A204.1 (cell line): ENCODE measurements at regions not wholly inside any gene's neighbourhood (a gene's known extent, or its start where the extent isn't known, plus 50 kb on each side); places are given as distances from the start of the nearest gene placed in this dataset.

Source experiments
- FAIRE-seq: peaks from 2 replicates; lab custom pipeline; 2012; peaks lifted over from hg19 to GRCh38; lab: Jason Lieb, UNC

DNA sequence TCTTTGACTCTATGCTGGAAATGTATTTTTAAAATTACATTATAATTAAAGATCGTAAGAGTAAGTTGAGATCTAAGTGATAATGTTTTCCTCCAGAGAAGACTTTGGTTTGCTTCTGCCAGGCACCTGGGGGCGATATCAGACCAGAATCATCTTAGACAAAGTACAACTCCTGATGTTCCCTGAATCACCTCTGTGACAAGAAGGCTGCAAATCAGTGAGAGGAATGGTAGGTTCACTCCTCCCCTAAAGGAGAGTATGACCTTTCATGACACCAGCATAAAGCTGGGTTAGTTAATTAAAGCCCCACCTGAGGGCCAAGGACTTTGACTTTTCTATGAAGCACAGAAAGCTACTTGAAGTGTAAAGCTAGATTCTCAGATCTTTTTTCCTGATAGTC lies 114.4 kb upstream of the DTNA start:
- FAIRE-seq, result peak; percentile 83

DNA sequence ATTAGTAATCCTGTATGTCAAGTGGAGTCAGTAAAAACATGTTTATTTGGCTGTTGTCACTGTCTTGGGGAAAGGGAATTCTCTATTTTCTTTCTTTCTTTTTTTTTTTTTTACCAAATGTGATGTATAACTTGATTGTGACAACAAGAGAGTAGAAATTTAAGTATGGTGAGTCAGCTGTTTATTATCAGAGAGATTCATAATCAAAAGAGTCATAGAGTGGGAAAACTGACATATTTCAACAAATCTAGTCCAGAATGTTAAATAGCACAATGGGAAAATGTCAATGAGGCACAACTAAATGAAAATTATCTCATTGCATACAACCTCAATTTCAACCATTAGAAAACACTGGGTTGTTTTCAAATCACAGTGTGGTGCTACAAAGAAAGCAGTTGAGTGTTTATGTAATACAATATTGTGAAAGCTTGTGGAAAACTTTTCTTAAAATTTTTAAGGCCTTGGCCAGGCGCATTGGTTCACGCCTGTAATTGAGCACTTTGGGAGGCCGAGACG lies 111.9 kb upstream of the DTNA start:
- FAIRE-seq, result no peak

DNA sequence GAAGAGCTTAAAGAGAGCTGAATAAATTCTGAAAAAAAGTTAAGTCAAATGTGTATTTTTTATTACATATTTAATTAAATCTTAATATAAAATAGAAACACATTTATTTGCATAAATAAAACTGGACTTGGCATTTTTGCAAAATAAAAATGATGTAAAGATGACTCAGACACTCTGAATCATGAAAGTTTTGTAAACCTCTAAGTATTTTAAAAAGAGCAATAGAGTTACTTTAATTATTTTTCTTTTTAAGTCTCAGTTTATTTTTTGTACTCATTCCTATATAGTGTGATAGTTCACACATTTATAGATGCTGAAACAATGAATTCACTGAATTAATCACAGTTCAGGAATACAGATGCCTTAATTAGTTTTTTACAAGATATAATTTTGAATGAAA lies 109.9 kb upstream of the DTNA start:
- FAIRE-seq, result peak; percentile 52

DNA sequence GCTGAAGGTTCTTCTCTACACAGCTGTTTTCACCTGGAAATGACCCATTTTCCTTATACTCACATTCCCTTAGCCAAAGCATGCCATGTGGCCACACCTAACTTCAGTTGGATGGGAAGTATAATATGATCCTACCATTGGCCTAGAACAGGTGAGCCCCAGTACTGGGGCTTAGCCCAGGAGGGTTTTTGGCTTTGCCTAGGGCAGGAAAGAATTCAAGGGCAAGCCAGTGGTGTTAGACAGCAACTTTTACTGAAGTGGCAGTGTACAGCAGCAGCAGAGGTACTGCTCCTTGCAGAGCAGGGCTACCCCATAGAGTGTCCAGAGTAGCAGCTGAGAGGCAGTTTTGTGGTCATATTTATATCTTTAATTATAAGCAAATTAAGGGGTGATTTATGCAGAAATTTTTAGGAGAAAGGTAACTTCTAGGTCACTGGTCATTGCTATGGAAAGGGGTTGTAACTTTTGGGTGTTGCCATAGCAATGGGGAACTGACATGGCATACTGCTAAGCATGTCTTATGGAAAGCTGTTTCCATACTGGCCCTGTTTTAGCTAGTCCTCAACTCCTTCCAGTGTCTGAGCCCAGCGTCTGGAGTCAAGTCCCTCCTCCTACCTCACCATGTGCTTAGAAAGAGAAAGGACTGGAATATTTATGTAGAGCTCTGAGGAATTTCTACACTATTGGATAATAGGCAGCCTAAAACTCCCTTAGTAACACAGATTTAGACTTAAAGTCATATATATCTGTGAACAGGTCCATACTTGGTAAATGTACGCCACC lies 109.0 kb upstream of the DTNA start:
- FAIRE-seq, result no peak

DNA sequence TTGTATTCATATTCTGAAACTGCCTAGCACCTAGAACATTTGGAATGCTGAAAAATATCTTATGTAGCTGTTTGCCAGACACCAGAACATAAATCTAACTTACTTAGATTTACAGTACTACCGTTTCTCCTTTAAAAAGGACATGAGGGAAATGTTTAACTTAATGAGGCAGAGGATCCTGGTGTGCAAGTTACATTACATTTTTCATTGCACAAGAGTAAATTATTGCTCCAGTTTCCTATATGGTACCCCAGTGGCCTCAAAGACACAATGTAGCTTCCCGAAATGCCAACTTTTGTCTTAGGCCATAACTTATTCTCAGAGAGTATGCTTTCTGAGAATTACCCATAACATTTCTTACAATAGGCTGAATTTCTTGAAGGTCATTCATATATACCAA lies 105.5 kb upstream of the DTNA start:
- FAIRE-seq, result no peak

DNA sequence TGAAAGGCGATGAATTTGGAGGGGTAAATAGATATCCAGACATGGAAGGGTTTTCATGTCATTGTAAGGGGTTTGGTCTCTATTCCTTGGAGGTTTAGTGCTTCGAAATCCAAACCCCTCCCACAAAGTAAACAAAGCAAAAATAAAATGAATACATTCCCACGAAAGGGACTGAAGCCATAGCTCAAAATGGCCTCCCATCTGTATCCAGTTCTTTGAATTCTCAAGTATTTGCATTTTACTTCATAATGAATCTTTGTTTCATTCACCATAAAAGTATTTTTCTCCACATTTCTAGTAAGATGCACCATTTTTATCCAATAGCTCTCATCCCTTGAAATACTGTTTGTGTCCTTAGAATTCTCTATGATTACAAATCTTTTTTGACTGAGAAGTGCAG lies 103.2 kb upstream of the DTNA start:
- no peak for FAIRE-seq

DNA sequence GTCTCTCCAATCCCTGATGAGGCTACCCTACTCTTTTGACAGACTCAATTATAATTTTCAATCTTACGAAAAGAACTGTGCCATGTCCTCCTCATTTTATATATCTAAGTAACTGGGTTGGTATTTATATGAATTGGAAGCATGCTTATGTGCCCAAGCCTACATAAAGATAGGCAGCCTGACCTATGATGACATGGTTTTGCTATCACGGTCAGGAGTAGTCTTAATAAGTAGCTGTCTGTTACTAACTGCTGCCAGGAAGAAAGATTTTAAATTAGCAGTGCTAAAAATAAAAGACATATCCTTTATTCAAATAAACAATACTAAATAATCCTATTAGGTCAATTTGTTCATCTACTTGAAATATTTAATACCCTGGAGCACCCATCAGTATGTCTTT lies 102.0 kb upstream of the DTNA start:
- no peak for FAIRE-seq

DNA sequence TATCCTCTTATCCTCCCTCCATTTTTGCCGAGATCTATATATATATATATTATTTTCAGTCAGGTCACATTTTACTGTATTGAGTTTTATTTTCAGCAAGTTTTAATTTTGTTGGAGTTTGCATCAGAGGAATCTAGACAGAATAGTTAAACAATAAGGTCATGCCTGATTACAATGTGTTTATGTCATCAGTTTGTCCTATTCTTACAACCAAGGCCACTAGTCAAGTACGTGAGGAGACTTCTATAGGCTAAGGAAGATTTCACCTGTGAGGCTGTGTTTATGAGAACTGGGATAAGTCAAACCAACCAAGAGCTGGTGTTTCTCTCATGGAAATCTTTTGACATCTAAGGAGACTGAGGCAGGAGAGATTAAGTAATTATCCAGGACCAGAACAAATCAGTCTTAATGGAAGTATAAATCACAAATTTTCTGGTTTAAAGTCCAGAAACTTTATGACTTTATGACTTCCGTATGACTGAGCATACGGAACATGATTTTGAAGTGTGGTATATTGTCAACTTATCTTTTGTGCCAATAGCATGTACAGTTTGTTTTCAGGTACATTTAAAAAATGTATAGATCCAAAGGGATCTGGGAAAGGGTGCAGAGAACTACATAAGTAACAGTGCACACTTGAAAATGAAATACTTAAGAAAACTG lies 100.0 kb upstream of the DTNA start:
- no peak for FAIRE-seq

DNA sequence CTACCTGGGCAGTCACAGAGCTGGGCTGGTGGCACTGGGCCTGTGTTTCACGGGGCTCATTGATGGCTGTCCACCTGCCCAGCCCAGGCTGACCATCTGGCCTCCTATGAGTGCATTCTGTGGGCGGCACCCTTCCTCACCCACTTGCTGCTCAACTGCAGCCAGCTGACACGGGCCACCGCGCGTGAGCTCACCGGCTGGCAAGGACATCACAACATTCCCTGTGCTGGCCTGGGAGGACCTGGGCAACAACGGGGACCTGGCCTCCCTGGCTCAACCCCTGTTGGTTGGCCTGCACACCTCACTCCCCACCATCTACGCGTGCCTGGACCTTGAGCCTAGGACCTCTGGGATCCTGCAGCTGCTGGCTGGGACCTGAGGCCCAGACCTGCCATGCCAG lies 98.2 kb upstream of the DTNA start:
- FAIRE-seq, result no peak

DNA sequence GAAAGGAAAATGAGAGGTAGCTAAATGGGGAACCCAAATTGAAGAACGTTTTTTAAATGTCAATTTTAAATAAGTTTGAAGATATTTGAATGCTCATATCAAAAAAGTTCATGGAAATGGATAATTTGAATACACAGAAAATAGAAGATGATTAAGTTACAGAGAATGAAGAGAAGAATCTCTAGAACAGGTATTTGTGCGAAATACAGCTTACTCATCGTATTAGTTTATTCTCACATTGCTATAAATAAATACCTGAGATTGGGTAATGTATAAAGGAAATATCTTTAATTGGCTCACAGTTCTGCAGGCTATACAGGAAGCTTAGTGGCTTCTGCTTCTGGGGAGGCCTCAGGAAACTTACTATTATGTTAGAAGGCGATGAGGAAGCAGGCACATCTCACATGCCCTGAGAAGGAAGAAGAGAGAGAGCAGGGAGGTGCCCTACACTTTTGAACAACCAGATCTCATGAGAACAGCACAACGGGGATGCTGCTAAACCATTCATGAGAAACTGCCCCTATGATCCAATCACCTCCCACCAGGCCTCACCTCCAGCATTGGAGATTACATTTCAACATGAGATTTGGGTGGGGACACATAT lies 89.7 kb upstream of the DTNA start:
- no peak for FAIRE-seq

DNA sequence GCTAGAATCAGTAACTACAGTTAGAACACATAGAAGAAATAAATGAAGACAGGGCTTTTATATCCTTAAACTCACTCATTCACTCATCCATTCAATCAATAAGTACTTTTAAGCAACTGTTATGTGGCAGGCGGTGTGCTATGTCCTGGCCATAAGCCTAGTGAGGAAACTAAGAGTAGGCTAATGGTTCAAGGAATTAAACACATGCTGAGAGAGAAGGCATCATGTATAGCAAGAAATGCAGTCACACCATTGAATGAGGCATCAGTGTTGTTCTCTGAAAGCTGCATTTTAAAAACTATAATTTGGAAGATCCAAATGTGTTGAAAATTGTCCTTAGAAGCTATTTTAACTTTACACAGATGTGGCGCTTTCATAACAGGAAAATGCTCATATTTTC lies 86.5 kb upstream of the DTNA start:
- FAIRE-seq, result no peak

DNA sequence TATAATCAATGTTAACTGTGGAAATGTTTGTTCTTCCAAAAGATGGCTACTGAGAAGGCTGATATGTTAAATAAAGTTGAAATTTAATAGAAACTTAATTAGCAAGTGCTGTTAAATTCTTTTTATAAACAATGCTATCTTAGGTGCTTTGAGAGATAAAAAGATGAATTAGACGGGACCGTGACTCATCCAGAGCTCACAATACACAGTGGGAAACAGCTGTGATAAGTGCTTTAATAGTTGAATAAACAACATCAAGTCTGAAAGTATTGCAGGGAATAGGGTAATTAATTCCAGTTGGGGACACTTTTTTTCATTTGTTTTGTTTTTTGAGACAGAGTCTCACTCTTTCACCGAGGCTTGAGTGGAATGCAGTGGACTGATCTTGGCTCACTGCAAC lies 85.5 kb upstream of the DTNA start:
- FAIRE-seq, result no peak

DNA sequence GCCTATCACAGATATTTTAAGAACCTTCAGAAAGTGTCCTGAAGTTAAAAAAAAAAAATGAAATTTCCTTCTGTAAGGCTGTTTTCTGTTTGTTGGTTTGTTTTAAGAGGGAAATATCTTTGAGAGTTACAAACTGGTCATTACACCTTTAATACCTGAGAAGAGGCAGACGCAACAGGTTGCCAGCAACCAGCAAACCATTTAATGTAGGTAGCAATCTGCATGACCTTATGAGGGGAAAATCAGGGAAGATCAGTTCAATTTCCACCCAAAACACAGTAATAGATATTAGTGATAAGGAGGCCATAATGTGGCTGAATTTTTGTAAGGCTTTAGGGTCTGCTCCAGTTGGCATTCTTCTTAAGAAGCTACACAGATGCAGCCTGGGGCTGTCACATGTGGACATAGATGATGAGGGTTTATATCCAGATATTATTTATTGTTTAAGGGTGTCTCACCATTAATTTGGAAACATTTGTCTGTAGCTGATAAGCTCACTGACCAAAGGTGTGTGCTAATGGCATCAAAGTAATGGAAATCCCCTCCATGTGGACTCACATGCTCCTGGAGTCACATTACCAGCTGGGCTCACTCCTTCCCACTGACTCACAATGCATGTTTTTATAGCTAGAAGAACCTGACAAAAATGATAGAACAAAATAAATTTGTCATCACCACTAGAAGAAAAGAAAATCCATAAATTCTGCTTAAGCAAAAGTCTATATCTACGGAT lies 83.5 kb upstream of the DTNA start:
- no peak for FAIRE-seq

DNA sequence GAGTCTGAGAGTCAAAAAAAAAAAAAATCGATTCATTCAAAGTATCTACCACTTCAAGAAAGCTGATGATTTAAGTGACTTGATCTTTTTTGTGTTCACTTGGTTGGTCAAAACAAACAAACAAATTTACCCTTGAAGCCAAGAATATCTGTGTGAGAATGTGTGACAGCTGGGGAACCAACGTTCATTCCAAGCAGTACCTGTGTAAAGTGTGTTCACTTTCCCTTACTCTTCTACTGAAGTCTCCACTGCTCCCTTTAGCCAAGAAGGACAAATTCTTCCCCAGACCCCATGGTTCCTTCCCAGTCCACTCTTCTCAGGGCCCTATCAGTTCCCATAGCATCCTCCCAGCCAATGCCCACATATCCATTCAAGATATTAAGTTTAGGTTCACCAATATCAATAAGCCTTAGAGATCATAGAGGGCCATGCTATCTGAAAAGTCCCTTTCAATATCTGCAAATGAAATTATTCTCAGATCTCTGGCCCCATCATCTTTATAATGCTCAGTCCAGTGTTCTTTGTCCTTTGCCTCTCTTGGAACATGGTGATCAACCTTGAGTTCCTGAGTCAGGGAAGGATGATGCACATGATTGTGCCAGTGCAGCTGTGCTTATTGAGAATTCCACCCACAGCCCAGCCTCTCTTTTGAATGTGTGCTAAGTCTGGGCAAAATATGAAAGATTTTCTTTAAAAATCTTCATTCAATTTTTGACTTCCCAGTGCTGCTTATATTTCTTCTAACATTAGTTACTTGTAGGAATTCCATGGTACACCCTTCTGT lies 82.8 kb upstream of the DTNA start:
- FAIRE-seq, result no peak

DNA sequence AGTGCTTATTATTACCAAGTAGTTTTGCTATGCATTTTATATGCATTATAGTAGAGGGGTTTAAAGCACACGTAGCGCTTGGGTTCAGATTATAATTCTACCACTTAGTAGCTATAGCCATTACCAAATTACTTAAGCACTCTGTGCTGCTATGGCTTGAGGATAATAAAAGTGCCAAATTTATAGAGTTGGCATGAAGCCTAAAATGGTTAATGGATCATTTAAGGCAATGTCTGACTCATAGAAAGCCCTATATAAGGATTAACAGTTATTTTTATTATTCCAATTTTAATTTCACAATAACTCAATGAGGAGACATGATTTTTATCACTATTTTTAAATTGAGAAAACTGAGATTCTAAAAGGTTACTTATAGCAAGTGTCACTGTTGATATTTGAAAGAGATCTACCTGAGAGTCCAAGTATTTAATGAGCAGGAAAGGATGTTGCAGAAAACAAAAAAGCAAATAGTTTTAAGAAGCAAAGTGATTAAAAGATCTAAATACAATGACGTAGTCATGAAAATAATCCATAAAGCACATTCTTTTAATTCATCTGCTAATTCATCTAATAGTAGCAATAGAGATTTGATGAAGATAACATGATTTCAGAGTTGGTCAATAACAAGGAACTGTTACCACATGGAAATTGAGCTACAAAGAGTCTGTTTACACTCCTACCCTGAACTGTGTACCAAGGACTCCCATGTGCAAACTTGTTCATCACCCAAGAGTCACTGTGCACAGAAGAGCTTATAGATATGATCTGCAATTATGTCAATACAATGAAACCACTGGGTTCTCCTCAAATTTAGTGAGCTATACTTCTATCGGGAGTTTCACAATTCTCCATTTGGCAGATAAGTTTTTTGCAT lies 78.8 kb upstream of the DTNA start:
- no peak for FAIRE-seq

DNA sequence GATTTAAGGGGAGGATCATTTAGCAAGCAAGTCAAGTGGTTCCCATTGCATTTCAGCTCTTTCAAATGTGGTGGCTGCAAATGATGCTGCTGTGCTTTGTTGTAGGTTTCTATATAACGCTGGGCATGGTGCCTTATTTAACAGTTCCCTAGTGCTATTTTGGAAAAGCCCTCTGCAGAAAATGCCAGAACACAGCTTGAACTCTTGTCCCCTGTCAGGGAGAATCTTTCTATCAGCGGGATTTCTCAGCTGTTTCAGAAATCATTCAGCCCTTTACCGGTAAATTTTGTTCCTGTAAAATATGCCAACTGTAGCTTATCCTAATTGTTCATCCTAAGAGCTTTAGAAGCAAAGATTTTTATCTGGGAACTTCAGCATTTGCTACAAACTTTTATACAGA lies 77.8 kb upstream of the DTNA start:
- FAIRE-seq, result no peak

DNA sequence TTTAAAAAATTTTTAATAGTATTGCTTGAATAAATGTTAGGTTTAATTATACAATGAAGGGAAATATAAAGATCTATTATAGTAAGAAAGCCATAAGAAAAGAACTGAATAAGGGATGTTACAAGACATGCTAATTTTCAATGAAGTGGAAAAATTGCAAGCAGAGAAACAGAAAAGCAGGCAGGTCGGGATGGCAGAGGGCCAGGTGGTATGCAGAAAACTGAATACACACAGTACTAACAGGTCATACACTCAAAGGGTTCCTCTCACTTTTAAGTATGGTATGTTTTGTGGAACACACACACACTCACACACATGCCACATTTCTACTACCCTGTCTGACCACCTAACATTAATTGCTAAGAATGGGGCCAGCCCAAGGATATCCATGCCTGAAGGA lies 76.7 kb upstream of the DTNA start:
- FAIRE-seq, result no peak

DNA sequence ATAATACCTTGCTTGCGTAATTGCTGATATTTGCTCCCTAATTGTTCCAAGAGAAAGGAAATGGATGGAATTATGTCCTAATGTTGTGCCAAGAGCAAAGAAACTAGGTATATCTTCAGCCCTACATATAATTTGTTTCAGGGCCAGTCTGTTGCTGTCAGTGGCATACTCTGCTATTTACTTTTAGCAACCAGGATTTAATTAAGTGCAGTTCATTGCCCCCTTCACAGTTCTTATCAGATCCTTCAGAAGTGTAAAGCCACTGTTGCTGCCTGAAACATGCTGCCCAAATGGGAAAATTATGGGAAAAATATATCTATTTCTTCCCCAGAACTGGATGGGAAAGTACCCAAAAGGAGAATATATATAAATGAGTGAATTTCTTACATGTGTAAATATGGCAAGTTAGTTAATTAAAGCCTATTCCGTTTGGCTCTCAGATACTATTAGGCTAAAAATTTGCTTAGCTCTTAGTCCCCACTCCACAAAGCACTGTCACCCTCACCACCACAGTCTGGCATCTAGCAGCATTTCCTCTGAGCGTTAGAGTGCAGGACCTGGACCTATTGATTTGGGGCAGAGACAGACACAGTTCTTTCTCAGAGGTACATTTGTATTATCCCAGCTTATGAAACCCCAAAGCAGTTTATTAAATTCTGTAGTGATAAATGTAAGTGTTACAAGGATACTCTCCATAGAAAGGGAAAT lies 72.8 kb upstream of the DTNA start:
- FAIRE-seq, result no peak

DNA sequence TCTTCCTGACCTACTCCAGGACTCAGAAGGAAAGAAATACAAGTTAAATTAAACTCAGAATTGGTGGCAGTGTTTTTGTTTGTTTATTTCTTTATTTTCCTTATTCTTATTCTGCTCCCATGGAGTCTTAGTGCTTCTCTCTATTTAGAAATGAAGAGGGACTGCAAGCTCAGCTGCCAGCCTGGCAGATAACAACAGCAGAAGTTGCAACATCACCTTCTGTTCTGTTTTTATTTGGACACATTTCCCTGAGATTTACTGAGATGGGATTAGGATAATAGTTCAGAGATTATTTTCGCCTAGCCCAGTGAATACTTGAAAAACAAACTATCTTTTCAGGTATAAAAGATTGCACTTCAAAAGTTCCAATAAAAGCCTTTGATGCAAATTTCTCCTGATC lies 70.4 kb upstream of the DTNA start:
- FAIRE-seq, result no peak

DNA sequence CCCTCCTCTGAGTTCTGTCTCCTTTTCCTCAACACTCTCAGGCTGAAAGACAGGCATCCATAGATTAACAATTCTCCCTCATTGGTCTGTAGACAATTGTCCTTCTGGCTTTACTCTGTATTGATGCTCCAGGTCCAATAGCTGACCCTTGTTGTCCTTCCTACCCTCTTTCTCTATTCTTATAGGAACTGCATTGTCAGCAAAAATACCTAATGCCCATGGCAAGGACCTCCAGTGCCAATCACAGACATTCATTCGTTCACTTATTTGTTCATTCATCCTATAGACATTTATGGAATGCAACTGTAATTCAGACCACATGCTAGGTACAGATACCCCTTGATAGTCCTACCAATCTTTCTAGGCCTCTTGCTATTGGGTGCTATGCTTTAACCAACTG lies 69.8 kb upstream of the DTNA start:
- FAIRE-seq, result no peak
